GM18505 (cell line): ENCODE measurements at regions not wholly inside any gene's neighbourhood (a gene's known extent, or its start where the extent isn't known, plus 50 kb on each side); places are given as distances from the start of the nearest gene placed in this dataset.

Experiments used
- ATAC-seq: cut with Tn5 transposase; IDR thresholded peaks from one replicate; pipeline ENCODE4 v1.9.1; 2021; ENCODE audit not compliant: unreplicated experiment
- POLR2A ChIP-seq: IDR thresholded peaks from 4 replicates; pipeline ENCODE4 v1.6.1; 2011; ENCODE audit warnings: borderline replicate concordance; ENCODE audit not compliant: insufficient read depth, insufficient read length; ENCODE audit errors: extremely low read depth

DNA sequence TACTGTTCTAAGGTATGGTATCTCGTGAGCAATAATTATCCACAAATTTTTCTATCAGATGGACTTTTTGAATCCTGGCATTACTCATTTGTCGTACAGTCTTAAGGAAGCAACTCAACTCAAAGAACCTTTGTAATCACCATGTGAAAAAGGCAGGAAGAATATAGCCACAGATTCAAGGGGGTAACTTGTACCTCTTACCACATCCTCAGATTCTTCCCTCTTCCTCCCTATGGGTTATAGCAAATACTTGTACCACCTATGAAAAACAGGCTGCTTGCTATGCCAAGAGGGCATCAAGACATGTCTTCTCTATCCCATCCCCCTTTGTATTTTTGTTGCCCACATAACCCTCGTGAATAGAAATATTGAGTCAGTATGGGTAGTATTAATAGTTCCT is 616.6 kb upstream of the USP24 start:
- no peak for ATAC-seq

DNA sequence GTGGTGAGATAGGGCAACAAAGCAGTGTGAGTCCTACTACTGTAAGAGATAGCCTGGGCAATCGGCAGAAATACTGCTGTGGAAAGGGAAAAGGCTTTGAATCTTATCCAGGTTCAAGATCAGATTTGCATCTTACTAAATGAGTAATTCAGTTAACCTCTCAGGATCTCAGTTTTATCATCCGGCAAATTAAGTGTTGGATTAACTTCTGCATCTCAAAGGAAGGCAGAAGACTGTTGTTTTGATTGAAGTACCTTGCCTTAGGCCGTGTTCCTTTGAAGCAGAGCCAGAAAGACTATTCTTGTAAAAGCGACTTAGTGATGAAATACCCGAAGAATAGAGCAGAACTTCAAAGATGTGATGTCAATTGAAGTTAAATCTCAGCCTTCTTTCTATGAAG is 612.9 kb upstream of the USP24 start:
- no peak for ATAC-seq
- no peak for TF ChIP-seq POLR2A

More for the DNA sequence above, 616.6 kb upstream of the USP24 start:
- no peak for TF ChIP-seq POLR2A

DNA sequence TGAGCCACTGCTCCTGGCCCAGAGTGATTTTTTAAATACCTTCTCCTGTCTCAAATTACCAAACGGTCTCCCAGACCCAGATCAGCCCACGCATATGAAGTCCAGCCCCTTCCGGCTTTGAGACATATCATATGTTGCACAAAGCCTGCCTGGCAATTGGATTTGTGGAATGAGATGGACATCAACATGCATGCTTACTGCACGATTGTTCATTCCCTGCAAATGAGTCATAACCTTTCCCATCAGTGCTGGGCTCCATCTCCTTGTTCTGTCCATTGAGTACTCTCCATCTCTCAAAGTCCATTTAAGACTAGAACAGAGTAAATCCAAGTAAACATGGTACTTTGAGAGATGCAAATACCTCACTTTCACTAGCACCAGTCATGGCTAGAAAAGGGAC is 612.2 kb upstream of the USP24 start:
- TF ChIP-seq POLR2A: no peak
- ATAC-seq: no peak

DNA sequence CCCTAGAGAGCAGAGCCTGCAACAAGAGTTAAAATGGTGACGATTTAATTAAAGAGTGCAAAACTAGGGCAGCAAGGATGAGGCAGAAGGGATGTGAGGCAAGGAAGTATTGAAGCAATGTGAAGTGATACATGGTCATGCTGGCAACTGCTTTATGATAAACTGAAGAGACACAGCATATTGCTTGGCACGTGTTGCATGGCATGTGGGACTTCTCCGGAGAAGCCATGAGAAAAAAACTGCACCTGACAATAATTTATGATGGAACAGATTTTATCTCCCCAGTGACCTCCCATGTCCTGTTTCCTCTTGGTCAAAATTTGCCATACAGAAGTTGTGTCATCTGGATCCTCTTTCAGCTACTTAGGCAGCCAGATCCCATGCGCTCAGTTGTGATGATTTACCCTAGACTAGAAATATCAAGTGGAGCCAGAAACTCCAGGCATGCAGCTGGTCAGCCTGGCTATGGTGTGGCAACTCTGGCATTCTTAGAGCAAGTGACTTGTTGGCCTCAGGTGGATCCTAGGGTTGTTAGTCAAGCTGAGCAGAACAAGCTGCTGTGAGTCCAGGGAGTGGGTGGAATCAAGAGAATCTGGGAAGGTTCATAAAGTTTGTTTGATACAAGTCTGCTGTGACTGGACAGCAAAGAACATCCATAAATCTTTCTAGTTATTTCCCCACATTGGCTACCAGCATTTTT is 611.4 kb upstream of the USP24 start:
- ATAC-seq: no peak
- TF ChIP-seq POLR2A: no peak

DNA sequence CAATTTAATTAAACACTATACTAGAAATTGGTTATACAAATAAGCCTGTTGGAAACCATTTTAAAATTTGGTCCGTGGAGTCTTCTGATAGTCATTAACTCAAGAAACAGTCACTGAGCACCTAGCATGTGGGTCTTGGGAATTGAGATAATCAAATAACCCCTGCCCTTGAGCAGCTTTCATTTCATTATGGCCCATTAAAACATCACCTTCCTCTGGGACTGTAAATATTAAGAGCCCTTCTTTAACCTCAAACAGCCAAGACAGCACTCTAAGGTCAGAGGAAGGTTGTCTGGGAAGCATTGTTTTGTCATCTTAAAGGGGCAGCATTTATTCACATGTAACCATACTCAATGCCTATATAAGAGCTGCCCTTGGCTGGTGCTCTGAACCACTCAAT is 610.3 kb upstream of the USP24 start:
- no peak for ATAC-seq

DNA sequence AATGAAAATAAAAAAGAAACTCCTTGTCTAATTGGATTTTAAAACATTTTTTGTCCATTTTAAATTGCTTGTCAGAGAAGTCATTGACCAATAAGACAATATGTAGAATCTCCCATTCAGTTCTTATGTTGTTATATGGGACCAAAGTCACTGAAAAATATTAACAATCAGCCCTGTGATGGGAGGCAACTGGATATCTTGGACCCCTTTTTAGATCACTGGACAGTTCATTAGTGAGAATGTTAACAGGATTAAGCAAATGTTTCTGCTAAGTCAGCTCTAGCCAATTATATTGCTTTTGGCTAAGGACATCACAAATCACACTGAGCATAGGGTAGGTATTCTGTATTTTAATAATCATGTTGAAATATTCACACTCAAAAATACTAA is 609.1 kb upstream of the USP24 start:
- ATAC-seq: no peak
- no peak for TF ChIP-seq POLR2A

More for the DNA sequence above, 610.3 kb upstream of the USP24 start:
- TF ChIP-seq POLR2A: no peak

DNA sequence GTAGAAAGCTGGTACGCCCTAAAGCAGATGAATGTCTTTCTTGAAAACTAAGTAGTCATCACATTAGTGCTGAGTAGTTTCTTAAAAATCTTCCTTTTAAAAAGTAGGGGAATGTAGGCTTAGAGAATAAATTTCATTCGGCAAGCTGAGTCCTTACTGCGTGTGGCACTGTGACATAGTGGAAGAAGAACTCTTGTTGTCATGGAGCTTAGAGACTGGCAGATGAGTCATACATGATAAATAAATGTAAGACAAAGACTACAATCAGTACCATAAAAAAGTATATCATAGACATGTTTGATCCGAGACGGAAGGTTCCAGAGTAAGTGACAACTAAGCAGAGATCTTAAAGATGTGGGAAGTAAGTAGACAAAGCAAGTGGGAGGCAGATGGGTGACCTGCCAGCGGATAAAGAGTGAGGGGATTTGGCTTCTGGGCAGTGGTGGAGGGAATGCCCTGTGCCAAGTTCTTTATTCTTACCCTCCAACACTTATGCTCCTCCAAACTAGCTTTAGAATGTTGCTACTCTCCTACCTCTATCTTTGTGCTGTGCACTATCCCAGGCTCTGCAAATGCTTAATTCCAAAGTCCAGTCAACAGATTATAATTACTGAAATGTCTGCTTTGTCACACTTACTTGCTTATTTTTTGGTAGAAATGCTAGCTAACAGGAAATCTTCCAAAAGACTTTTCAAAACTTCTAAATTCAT is 608.5 kb upstream of the USP24 start:
- ATAC-seq: no peak
- TF ChIP-seq POLR2A: no peak

DNA sequence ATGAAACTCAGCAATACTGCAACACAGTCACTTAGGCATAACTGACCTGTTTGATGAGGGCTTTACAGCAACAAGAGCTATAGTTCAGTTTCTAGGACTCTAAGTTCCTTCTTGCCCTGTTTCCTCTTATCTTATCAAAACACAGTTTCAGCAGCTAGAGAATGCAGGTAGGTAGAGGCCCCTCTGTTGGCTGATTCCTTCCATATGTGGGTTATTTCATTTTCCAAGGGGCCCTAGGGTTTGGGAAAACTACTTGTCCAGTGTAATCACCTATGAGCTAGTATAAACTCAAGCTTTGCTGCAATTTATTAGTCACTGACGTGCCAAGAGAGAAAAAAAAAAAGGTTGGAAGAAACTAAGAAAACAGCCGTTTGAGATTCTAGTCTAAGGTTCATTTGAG is 607.7 kb upstream of the USP24 start:
- TF ChIP-seq POLR2A: no peak
- no peak for ATAC-seq

DNA sequence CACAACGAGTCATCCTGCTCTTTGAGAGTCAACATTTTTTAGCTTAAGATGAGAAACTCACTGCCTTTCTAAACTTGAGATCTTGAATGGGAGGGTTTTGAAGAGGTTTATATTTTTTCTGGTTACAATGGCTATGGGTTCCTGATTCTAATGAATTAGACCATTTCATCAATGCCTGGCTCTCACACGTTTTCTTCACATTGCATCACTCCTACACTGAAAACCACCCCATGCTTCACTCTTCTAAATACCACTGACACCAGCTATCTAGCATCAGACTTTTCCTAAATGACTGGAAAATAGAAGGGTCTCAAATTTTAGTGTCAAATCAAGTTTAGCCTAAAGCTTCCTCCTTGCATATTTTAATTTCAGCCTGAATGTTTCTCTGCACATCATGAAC is 606.1 kb upstream of the USP24 start:
- no peak for TF ChIP-seq POLR2A
- ATAC-seq: no peak

DNA sequence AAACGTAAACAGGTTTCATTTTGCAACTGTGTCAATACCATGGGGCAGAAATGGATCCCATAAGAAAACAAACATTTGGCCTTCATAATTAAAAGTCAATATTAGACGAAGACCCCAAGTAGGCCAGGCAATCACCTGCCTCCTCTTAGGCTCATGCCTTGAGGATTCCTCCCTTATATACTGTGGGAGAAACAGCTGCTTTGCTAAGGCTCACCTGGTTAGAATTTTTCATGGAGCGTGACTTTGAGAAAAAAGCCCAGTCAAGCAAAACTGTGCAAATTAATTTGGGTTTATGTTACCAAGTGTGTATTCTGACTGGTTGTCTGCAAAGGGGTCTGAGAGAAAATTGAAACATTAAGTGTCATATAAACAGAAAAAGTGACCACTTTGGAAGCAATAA is 605.3 kb upstream of the USP24 start:
- no peak for TF ChIP-seq POLR2A
- ATAC-seq: no peak

DNA sequence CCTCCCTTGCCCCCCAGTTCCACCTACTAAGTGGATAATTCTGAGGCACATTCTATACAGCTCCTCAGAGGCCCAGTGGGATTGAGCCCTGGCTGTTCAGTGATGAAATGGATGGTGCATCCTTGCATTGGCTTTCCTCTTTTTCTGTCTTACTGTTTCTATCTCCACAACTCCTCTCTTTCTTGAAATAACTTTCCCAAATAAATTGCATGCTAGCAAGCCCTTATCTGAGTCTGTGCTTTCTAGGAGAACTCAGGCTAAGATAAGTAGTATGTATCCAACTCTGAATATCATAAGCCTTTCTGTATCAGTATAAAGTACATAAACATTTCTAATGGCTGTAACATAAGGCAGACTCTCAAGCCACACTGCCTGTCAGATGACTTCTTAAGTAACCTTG is 603.8 kb upstream of the USP24 start:
- no peak for ATAC-seq
- TF ChIP-seq POLR2A: no peak

DNA sequence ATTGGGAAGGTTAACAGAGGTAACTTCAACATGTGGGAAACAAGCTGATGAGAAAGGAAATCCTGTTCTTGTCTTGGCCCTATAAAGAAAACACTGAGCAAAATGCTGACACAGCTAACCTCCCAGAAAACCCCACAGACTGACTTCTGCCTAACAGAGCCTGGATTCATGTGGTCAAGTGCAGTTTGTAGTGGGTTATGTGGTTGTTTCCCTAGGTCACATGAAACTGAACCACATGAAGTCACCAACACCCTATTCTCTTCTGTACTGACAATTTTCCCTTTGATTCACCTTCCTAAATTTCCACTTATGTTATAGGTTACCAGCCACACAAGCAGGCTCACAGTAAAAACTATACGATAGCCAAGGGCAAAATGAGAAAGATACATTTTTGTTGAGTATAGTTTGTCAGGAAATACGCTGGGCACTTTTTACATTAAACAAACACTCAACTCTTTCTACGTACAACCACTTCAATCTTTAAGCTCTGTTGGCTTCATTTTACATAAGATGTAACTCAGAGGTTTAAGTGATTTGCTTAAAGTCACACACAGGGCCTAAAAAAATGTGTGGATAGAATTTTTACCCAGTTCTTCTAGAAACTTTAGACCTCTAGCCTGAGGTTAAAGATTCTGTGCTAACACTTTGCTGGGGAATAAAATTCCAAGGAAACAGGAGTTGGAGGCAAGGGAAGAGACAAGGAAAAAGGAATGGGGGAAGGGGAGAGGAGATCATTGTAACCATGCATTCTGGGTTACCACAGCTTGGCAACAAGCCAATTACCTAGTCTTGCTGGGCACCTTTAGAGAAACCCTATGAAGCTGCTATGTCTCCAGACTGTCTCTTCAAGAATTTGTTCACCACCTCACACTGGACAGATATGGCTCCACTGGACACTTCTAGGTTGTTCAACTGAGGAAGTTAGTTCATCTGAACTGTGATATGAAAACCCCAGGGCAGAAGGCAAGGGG is 601.6 kb upstream of the USP24 start:
- ATAC-seq: no peak
- no peak for TF ChIP-seq POLR2A

DNA sequence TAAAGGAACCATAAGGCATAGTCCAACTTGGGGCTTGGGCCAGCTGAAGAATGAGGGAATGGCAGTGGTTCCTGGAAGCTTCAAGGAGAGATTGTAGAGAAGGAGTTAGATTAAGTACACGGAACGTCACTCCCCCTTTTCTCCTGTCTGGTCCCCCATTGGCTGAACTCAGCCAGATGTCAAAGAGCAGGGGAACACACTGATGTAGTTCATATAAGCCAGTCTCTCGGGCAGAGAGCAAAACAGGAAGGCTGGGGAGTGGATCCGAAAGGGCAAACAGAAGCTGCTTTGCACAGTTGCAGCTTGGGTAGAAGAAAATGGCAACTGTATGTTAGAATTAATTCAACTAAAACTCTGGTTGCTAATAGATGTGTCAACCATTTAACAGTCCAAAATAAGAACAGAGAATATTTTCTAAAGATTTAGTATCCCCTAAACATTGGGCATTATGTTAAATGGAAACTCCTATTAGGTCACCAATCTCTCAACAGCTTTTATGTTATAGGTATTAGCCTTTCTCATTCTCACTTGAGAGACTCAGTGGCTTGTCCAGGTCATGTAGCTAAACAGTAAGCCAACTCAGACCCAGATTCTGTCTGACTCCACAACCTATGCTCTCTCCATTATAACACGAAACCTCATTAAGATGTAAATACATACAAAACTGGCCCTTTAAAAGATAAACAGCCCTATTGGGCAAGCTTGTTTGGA is 600.7 kb upstream of the USP24 start:
- TF ChIP-seq POLR2A: no peak
- no peak for ATAC-seq

DNA sequence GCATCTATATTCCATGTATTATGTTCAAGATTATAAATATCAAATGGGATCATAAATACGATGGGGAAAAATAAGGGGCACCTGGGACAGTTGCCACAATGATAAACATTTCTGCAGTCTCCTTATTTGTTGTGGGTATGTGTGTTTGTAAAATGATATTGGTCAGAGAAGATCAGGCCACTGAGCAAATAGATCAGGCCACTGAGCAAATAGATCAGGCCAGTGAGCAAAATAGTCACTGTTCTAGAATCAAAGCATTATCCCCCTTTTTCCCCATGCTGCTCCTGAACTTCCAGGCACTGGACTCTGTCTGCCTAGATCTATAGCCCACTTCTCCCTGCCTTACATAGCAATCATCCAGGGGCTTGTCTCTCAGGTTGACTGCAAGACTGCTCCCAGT is 599.8 kb upstream of the USP24 start:
- ATAC-seq: no peak
- TF ChIP-seq POLR2A: no peak

DNA sequence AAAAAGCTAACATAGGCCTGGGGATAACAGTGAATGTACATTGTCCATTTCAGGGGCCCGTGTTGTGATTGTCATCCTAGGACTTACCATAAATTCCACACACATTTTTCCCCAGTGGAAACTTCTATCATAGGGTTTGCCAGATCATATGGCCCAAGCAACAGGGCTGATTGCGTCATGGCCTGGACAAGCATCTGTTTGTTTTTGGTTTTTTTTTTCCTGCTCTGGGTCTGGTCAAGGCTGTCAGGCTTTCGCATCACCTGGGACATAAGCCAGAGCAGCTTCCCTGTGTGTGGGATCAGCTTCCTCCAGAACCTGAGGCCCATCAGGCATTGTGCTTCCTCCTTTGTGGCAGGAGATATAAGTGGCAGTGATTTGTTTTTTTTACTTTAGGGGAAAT is 598.5 kb upstream of the USP24 start:
- no peak for TF ChIP-seq POLR2A
- no peak for ATAC-seq
